Urothelium cell line (cell line): ENCODE measurements at regions not wholly inside any gene's neighbourhood (a gene's known extent, or its start where the extent isn't known, plus 50 kb on each side); places are given as distances from the start of the nearest gene placed in this dataset.

Experiments used
- DNase-seq: peaks from one replicate; pipeline ENCODE4 v3.0.0; 2011; ENCODE audit warnings: low spot score, mixed read lengths
- FAIRE-seq: peaks from 2 replicates; lab custom pipeline; 2011; peaks lifted over from hg19 to GRCh38; lab: Jason Lieb, UNC

DNA sequence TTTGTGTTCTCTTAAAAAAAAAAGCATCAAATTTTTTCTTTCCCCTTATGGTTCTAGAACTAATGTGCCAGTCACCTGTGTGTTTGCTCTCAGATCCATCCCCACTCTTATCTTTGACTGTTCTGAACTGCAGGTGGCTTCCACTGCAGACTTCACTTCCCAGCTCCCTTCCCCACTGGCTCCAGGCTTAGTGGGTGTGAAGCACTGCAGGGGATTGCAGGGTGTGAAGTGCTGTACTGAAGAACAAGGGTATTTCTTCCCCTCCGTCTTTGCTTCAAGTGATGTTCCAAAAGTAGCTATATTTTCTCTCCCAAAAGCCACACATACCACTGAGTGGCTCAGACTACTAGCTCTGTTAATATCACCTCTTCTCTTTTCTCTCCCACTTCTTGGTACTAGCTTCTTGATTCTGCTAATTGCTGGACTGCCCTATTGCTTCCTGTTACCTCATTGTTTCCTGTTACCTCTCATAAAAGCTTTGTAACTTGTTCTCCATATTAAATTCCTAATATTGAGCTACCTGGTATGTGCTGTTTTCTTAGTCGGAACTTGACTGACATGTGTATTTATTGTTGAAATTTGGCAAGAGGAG, 115.4 kb upstream of the PRICKLE1 start:
- DNase-seq (no peak), FAIRE-seq (no peak)

- FAIRE-seq (no peak), DNase-seq (no peak)
Measured at GRCh38 chr12:42704340-42704739, 114.8 kb upstream of the PRICKLE1 start.

- no peak for DNase-seq
- no peak for FAIRE-seq
Measured at GRCh38 chr12:42701084-42701483, 111.5 kb upstream of the PRICKLE1 start.

DNA sequence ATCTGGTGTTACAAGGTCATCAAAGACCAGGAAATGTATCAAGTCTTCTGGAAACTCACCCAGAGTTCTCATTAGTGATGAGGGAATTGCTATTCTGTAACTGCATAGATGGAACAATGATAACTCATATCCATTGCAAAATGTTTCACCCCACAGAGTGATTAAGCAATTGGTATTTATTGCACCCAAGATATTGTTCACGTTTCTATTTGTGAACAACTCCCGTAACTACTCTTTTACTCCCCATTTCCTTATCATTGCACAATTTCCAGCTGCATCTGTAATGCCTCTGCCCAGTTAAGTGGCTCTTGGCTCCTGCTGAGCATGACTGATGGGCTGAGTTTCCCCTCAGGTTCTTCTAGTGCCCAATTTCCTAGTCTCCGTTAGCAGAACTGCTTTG, 108.7 kb upstream of the PRICKLE1 start:
- DNase-seq: no peak
- no peak for FAIRE-seq

DNA sequence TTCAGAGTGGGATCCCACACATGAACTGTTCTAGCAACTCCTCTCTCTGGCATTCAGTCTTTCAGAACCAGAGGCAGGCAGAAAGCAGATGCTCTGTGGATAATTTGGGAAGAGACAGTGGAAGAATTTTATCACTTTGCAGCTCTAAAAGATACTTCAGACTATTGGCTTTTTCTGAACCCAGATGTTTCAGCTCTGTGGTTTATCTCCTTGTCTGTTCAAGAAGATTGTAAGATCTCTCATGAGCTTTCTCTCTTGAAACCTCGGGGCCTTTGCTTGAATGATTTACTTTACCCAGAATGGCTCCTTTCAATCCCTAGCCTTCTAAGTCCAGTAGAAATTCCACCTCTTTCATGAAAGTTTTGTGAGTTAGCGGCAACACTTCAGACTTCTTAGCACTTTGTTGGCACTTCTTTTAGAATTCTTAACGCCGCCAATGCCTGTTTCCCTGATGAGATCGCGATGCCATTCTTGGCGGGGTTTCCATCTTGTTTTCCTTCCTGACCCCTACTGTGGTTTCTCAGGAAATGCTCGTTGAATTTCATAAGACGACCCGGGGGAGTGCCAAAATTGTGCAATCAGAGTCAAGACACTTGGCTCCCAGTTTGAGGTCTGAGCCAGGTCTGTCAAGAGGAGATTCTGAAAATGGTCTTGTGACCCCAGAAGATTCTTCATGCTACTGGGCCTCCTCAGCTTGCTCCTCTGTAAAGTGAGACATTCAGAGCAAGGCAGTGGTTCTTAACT, 107.0 kb upstream of the PRICKLE1 start:
- FAIRE-seq (no peak), DNase-seq (no peak)

- FAIRE-seq (no peak), DNase-seq (no peak)
Measured at GRCh38 chr12:42695490-42695995, 106.0 kb upstream of the PRICKLE1 start.

DNA sequence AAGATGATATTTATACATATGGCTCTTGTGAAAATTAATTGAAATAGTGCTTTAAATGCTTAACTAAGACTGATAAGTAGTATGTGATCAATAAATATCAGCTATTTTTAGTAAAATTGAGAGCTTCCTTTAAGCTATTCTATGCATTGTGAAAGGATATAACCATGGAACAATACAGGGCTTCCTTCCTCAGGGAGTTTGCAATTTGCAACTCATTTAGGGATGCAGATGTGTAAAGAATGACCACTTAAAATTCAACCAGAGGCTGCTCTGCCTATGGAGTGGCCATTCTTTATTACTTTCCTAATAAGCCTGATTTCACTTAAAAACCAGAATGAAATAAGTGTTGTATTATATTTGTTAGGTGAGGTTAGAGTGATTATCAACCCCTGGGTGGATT, 103.2 kb upstream of the PRICKLE1 start:
- no peak for DNase-seq
- peak; percentile 44 for FAIRE-seq

DNA sequence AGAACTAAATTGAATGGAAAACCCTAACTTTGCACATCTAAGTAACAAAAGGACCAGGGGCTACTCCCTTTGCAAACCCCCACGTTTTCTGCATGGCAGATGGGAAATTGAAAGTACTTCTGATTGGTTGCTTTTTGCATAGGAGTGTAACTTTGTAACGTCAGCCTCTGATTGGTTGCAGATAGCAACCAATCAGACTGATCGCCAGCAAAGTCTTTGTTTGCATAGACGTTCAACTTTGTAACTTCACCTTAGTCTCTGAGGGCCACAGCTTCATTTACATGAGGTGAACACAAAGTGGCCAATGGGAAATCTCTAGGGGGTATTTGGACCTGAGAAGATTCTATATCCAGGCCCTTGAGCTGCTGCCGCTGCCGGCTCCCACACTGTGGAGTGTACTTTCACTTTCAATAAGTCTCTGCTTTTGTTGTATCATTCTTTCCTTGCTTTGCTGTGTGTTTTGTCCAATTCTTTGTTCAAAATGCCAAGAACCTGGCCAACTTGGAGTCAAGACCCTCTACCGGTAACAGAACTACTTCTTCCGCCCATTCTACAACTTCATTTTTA, 102.5 kb upstream of the PRICKLE1 start:
- no peak for FAIRE-seq
- DNase-seq: no peak

- FAIRE-seq: no peak
- no peak for DNase-seq
Measured at GRCh38 chr12:42690264-42690663, 100.7 kb upstream of the PRICKLE1 start.

DNA sequence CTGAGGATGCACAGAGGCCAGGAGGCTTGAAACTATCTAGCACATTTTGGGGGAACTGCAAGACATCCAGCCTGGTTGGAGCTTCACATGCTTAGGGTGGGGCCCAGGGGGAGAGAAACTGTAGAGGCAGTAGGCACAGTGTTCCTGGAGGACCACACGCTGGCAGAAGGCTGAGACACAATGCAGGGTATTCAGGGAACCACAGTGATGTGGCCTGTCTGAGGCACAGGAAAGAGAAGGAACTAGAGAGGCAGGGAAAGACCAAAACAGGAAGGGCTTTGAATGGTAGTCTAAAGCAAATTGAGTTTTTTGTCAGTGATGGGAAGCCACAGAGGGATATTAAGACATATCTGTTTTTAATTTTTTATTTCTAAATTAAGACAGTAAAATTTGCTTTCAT, 100.2 kb upstream of the PRICKLE1 start:
- FAIRE-seq (no peak), DNase-seq (no peak)

DNA sequence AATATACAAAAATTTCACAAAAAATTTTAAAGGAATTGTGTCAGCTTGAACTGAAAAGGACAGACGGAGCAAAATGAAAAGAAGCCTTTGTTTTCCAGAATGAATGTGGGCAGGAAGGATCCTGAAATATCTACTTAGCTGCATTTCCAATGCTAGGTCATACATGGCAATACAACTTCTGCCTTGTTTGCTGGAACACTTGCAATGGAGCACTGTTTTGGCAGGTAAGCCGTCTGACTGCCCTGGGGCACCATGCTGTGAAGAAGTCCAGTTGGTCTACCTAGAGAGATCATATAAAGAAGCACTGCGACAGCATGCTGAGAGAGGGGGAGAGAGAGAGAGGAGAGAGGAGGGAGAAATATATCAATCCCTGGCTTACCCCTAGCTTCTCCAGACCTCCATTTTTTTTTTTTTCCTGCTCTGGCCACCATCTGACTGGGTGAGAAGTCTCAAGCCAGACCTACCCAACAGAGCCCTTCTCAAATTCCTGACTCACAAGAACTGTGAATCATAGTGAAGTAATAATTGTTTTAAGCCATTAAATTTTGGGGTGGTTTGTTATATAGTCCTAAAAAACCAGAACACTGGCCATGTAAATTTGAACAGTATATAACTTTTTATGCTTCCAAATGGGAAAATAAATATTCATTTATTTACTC, 97.1 kb upstream of the PRICKLE1 start:
- DNase-seq: no peak
- no peak for FAIRE-seq

- FAIRE-seq (no peak), DNase-seq (no peak)
Measured at GRCh38 chr12:42684802-42685071, 95.2 kb upstream of the PRICKLE1 start.

DNA sequence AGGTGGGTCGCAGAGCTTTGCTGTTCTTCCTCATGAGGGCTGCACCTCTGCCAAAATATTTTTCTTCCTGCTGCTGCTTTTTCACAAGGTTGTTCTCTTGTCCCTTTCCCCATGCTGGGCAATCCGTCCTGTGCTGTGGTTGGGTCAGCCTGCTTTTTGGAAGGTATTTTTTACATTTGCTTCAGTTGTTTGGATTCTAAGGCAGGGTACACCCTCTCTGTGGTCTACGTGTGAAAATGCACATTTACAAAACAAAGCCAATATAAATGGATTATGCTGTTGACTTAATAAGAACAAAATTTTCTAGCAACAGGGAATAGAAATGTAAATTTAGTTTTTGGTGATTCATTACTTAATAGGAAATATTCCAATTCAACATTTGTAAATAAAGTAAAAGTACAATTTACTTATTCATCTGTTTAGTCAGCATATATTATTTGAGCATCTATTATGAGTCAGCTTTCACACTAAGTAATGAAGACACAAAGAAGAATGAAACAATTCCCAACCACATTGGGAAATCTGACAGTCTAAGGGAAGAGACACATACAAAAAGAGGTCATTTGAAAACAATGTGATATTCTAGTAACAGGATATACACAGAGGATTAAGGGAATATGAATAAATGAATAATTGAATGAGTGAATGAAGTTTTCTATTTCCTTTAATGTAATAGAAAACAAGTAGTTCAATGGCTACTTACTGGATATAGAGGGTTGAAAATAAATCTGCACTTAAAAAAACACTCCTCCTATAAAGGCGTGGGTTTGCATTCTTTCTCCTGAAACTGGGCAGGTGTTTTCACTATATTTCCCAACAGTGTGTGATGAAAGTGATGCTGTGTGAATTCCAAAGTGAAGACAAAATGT, 94.6 kb upstream of the PRICKLE1 start:
- FAIRE-seq (no peak), DNase-seq (no peak)

GRCh38 chr12:42683266-42683665, 93.7 kb upstream of the PRICKLE1 start:
- no peak for FAIRE-seq
- no peak for DNase-seq

GRCh38 chr12:42679466-42679865, 89.9 kb upstream of the PRICKLE1 start:
- FAIRE-seq (no peak), DNase-seq (peak; percentile 46)

DNA sequence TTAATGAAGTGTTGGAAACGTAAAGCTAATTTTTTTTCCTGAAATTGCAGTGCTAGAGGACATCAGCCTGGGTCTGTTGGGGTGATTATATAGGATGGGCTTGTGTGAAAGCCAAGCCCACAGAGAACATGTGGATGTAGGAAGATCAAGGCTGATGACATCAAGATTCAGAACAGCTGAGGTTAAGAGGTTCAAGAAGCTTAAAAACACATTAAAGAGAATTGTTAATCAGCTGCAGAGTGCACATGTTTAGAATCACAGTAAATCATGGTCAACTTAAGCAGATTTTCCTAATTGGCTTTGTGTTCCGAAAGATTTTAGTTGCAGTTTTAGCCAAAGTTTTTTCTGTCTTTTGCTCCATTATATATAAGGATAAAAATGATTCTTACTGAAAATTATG, 87.9 kb upstream of the PRICKLE1 start:
- DNase-seq (no peak), FAIRE-seq (no peak)

GRCh38 chr12:42673535-42673934, 84.0 kb upstream of the PRICKLE1 start:
- DNase-seq (no peak), FAIRE-seq (no peak)

DNA sequence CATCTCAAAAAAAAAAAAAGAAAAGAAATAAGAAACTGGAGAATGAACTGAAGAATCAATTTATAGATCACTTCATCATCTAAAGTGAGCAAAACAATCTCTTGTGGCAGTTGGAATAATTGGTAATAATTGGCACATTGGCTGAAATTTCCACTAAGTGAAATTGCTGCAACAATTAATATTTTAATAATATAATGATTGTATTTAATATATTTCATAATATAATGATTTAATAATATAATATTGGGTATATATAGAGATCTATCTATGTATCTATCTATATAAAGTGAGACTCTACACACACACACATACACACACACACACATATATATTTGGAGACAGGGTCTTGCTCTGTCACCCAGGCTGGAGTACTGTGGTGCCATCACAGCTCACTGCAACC, 81.2 kb upstream of the PRICKLE1 start:
- FAIRE-seq: no peak

DNA sequence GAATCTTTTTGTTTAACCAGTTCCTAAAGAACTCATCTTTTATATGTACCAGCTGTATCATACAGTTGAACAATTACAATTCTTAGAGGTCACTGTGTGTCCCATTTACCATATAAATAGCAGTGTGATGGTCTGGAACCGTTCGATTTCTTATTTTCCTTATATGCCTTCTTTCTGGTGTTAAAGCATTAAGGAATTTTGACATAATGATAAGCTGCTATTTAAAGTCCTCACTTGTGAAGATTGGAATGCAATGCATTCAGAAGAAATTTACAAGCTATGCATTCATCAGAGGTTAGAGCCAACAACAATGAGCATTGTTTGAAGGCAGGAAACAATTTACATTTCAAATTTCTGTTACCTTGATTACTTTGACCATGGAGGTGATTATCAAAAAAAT, 80.0 kb upstream of the PRICKLE1 start:
- DNase-seq: no peak
- FAIRE-seq: no peak

More for the DNA sequence above, 81.2 kb upstream of the PRICKLE1 start:
- no peak for DNase-seq

GRCh38 chr12:42666671-42667243, 77.2 kb upstream of the PRICKLE1 start:
- no peak for DNase-seq
- FAIRE-seq: no peak

- FAIRE-seq (no peak), DNase-seq (no peak)
Measured at GRCh38 chr12:42663621-42664020, 74.1 kb upstream of the PRICKLE1 start.
